K562 (cell line): ENCODE measurements at regions not wholly inside any gene's neighbourhood (a gene's known extent, or its start where the extent isn't known, plus 50 kb on each side); places are given as distances from the start of the nearest gene placed in this dataset.

Source experiments
- ATAC-seq: fragments of 200-7000 bp; cut with Tn5 transposase; 3 replicates; pipeline ENCODE4 v1.9.1; 2020; ENCODE audit warnings: moderate library complexity
- BruUV-seq: library from RNA; stranded (reverse); fragments of 400-500 nt; replicated peaks from 2 replicates; lab custom pipeline; 2021; lab: Mats Ljungman, UMichigan
- CTCF ChIA-PET: fragments of 300-600 bp; formaldehyde crosslinking; extraction: SDS; loops from one replicate; lab custom pipeline; 2021; ENCODE audit warnings: low intra/inter-chr PET ratio; lab: Yijun Ruan, JAX
- POLR2A ChIA-PET: fragments of 300-600, 350-650 bp; sonication (Branson Sonifier 250); formaldehyde crosslinking; extraction: SDS; loops from one replicate; lab custom pipeline; 2021; ENCODE audit warnings: antibody characterized with exemption, inconsistent platforms; lab: Yijun Ruan, JAX
- DNase-seq, 4 experiments: peaks; one replicate each; pipeline versions ENCODE4 v3.0.0 to v3.0.0-alpha.2; 2011 to 2018; ENCODE audit warnings: low spot score in 3 of 4, mixed read lengths in 3 of 4; ENCODE audit errors: extremely low read depth in 1 of 4
- FAIRE-seq: peaks from 2 replicates; lab custom pipeline; 2011; peaks lifted over from hg19 to GRCh38; lab: Jason Lieb, UNC
- H2AFZ ChIP-seq: 2 replicates; pipeline ENCODE4 v1.6.0; 2011; ENCODE audit warnings: low read depth, low read length, control low read depth, inconsistent platforms
- H3K27ac ChIP-seq: fragments of 200-600 bp; 3 replicates; pipeline ENCODE4 v1.8.0; 2011; ENCODE audit warnings: low read depth, mild to moderate bottlenecking, control low read depth, inconsistent platforms, low read length, moderate library complexity, mixed read lengths; ENCODE audit errors: extremely low read depth
- H3K27me3 ChIP-seq, 2 experiments: fragments of 300-600 bp in 1 of 2; 2 replicates in 1 of 2; 3 replicates in 1 of 2; pipeline versions ENCODE4 v1.6.0 to v1.8.0; 2011; ENCODE audit warnings: inconsistent platforms in 2 of 2, low read length in 2 of 2, mild to moderate bottlenecking in 1 of 2, mixed read lengths in 1 of 2, moderate library complexity in 1 of 2; ENCODE audit not compliant: control insufficient read depth in 2 of 2, insufficient read depth in 2 of 2
- H3K36me3 ChIP-seq: fragments of 300-600 bp; 3 replicates; pipeline ENCODE4 v1.8.0; 2011; ENCODE audit warnings: mild to moderate bottlenecking, low read length, inconsistent platforms; ENCODE audit not compliant: control insufficient read depth, insufficient read depth
- H3K4me1 ChIP-seq, 2 experiments: fragments of 200-600 bp in 1 of 2; replicated peaks in 1 of 2; 2 replicates in 1 of 2; 3 replicates in 1 of 2; pipeline versions ENCODE4 v1.5.1 to v1.8.0; 2011; ENCODE audit warnings: inconsistent platforms in 2 of 2, low read length in 2 of 2, mild to moderate bottlenecking in 1 of 2, mixed read lengths in 1 of 2, moderate library complexity in 1 of 2; ENCODE audit not compliant: control insufficient read depth in 2 of 2, insufficient read depth in 2 of 2
- H3K4me2 ChIP-seq: 2 replicates; pipeline ENCODE4 v1.6.1; 2011; ENCODE audit warnings: low read length, control low read depth, inconsistent platforms, mixed read lengths; ENCODE audit not compliant: insufficient read depth
- H3K4me3 ChIP-seq: fragments of 200-600 bp; sonication (generic), shearing (Covaris generic); 2 replicates; pipeline ENCODE4 v1.5.1; 2016; ENCODE audit warnings: control low read depth, inconsistent platforms
- H3K79me2 ChIP-seq: fragments of 200-600 bp; 3 replicates; pipeline ENCODE4 v1.8.0; 2011; ENCODE audit warnings: low read length, inconsistent platforms; ENCODE audit not compliant: control insufficient read depth, insufficient read depth
- H3K9ac ChIP-seq, 2 experiments: 2 replicates each; pipeline versions ENCODE4 v1.6.0 to v1.6.1; 2011; ENCODE audit warnings: low read depth in 2 of 2, low read length in 2 of 2, control low read depth in 1 of 2, inconsistent platforms in 1 of 2, mild to moderate bottlenecking in 1 of 2, mixed read lengths in 1 of 2; ENCODE audit not compliant: insufficient read depth in 1 of 2
- H3K9me1 ChIP-seq: one replicate; pipeline ENCODE4 v1.6.0; 2011; ENCODE audit warnings: inconsistent platforms, mild to moderate bottlenecking, low read length, moderate library complexity; ENCODE audit not compliant: control insufficient read depth, insufficient read depth
- H3K9me3 ChIP-seq: replicated peaks from 2 replicates; pipeline ENCODE4 v1.5.1; 2011; ENCODE audit warnings: low read depth, low read length, inconsistent platforms; ENCODE audit not compliant: control insufficient read depth, insufficient read depth
- H4K20me1 ChIP-seq: replicated peaks from 2 replicates; pipeline ENCODE4 v1.6.1; 2011; ENCODE audit warnings: low read length, inconsistent platforms, mixed read lengths; ENCODE audit not compliant: control insufficient read depth, insufficient read depth
- BCL6 ChIP-seq: fragments of 250-450 bp; sonication (Bioruptor Pico); IDR thresholded peaks from 2 replicates; pipeline ENCODE4 v1.4.0; 2020
- CEBPB ChIP-seq: fragments of 450-650 bp; IDR thresholded peaks from 2 replicates; pipeline ENCODE4 v1.6.1; 2016; ENCODE audit warnings: missing genetic modification characterization, missing compliant biosample characterization
- FOSL1 ChIP-seq: fragments of 200-800 bp; sonication (Bioruptor generic); conservative IDR thresholded peaks from 2 replicates; pipeline ENCODE4 v1.6.1; 2016; ENCODE audit warnings: missing genetic modification characterization, missing compliant biosample characterization
- SPI1 ChIP-seq: IDR thresholded peaks from 2 replicates; pipeline ENCODE4 v1.6.1; 2011; ENCODE audit warnings: low read depth, low read length, control low read depth, borderline replicate concordance
- WGBS: fragments of 100-300 bp; shearing (Covaris generic); methylation state at CpG from one replicate; pipeline ENCODE4 v1.1.6; 2016; ENCODE audit warnings: low coverage, mixed read lengths; ENCODE audit not compliant: insufficient coverage; ENCODE audit errors: missing lambda C conversion rate; 5-methylcytosine and 5-hydroxymethylcytosine counted together
- in situ Hi-C: fragments of 300-500 bp; cut with MboI; formaldehyde crosslinking; loops from 4 replicates; pipeline ENCODE4 v1.15.0; 2018; ENCODE audit warnings: inconsistent platforms, mixed read lengths
- intact Hi-C: fragments of 100-400 bp; cut with micrococcal nuclease; formaldehyde crosslinking; loops from 2 replicates; pipeline ENCODE4 v1.14.2; 2022
- TF ChIP-seq, protein P1 (sequence below): fragments of 250-450 bp; sonication (Bioruptor Pico); IDR thresholded peaks from 2 replicates; pipeline ENCODE4 v1.4.0; 2020; ENCODE audit warnings: mild to moderate bottlenecking, moderate library complexity

DNA sequence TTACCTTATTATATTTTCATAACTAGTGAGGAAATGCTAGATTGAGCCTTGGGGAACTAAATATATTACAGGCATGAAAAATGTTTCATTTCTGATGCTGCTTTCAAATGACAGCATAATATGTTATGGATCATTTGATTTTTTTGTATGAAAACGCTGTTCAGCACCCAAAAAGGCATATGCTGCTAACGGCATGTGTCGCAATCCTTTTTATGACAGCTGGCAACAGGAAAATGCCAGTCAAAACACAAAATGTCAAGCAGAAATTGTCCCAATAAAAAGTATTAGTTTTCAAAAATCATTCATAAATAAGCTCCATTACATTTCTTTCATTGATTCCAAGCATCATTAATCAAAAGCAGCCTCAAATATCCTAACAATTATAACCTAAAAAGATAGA, 1244.5 kb downstream of the PCDH7 start:
- no peak for ATAC-seq
- Histone ChIP-seq H3K27me3 (no peaks in the 10 kb centered on the region), H3K9ac (no peak overlapping the region), H4K20me1 (no peaks in the 10 kb centered on the region), H3K27ac (no peak overlapping the region), H2AFZ (no peak overlapping the region), H3K4me2 (no peak overlapping the region), H3K4me3 (no peak overlapping the region), H3K9me1 (no peaks in the 10 kb centered on the region), H3K9me3 (no peaks in the 10 kb centered on the region), H3K4me1 (no peaks in the 10 kb centered on the region), H3K79me2 (no peaks in the 10 kb centered on the region), H3K36me3 (no peaks in the 10 kb centered on the region)
- TF ChIP-seq, protein P1, sequence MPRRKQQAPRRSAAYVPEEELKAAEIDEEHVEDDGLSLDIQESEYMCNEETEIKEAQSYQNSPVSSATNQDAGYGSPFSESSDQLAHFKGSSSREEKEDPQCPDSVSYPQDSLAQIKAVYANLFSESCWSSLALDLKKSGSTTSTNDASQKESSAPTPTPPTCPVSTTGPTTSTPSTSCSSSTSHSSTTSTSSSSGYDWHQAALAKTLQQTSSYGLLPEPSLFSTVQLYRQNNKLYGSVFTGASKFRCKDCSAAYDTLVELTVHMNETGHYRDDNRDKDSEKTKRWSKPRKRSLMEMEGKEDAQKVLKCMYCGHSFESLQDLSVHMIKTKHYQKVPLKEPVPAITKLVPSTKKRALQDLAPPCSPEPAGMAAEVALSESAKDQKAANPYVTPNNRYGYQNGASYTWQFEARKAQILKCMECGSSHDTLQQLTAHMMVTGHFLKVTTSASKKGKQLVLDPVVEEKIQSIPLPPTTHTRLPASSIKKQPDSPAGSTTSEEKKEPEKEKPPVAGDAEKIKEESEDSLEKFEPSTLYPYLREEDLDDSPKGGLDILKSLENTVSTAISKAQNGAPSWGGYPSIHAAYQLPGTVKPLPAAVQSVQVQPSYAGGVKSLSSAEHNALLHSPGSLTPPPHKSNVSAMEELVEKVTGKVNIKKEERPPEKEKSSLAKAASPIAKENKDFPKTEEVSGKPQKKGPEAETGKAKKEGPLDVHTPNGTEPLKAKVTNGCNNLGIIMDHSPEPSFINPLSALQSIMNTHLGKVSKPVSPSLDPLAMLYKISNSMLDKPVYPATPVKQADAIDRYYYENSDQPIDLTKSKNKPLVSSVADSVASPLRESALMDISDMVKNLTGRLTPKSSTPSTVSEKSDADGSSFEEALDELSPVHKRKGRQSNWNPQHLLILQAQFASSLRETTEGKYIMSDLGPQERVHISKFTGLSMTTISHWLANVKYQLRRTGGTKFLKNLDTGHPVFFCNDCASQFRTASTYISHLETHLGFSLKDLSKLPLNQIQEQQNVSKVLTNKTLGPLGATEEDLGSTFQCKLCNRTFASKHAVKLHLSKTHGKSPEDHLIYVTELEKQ (CRISPR knock-in tag): no peak
- peak; percentile 64 for TF ChIP-seq CEBPB (tag)
- ChIA-PET POLR2A (no interaction called here), CTCF (no interaction called here)
- DNase-seq: no peak
- intact Hi-C loops: no loop called here
- 0% methylated on average over 3 of the region's 3 CpGs for WGBS
- no TSS peak for BruUV-seq
- no peak for FAIRE-seq
- in situ Hi-C loops: no loop called here

DNA sequence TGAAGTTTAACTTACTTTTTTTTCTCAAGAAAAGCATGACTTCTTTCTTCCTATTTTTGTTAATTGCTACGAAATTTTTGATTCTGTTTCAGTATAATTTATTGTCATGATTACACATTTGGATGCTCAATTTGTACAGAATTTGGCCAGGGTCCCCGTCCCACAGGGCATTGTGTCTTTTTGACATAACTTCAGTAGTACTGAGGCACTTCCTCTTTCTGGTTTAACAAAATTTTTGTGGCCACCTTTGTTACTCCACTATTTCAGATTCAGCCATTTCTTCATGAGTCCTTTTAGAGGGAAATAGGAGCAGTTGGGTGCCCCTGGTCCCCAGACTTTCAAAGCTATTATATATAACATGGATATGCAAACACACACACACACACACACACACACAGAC, 1248.7 kb downstream of the PCDH7 start:
- no peak for ATAC-seq
- H3K4me1 ChIP-seq: no peaks in the 10 kb centered on the region
- H3K4me2 ChIP-seq: no peak overlapping the region
- 0% methylated on average over 2 of the region's 2 CpGs for WGBS
- intact Hi-C loops: no loop called here
- no peaks in the 10 kb centered on the region for H4K20me1 ChIP-seq
- H3K79me2 ChIP-seq: no peaks in the 10 kb centered on the region
- H3K9me1 ChIP-seq: no peaks in the 10 kb centered on the region
- H3K36me3 ChIP-seq: no peaks in the 10 kb centered on the region
- no peaks in the 10 kb centered on the region for H3K9me3 ChIP-seq
- TF ChIP-seq SPI1 (peak; percentile 83), BCL6 (CRISPR knock-in tag) (no peak), FOSL1 (no peak)
- no peak overlapping the region for H3K9ac ChIP-seq
- BruUV-seq: no TSS peak
- H3K27ac ChIP-seq: no peak overlapping the region
- ChIA-PET CTCF (no interaction called here), POLR2A (no interaction called here)
- in situ Hi-C loops: no loop called here
- no peak overlapping the region for H2AFZ ChIP-seq
- H3K4me3 ChIP-seq: no peak overlapping the region
- H3K27me3 ChIP-seq: no peaks in the 10 kb centered on the region
- no peak for FAIRE-seq
- DNase-seq: no peak
